ENCODE measurements at regions not wholly inside any gene's neighbourhood (a gene's known extent, or its start where the extent isn't known, plus 50 kb on each side); places are given as distances from the start of the nearest gene placed in this dataset.

DNA sequence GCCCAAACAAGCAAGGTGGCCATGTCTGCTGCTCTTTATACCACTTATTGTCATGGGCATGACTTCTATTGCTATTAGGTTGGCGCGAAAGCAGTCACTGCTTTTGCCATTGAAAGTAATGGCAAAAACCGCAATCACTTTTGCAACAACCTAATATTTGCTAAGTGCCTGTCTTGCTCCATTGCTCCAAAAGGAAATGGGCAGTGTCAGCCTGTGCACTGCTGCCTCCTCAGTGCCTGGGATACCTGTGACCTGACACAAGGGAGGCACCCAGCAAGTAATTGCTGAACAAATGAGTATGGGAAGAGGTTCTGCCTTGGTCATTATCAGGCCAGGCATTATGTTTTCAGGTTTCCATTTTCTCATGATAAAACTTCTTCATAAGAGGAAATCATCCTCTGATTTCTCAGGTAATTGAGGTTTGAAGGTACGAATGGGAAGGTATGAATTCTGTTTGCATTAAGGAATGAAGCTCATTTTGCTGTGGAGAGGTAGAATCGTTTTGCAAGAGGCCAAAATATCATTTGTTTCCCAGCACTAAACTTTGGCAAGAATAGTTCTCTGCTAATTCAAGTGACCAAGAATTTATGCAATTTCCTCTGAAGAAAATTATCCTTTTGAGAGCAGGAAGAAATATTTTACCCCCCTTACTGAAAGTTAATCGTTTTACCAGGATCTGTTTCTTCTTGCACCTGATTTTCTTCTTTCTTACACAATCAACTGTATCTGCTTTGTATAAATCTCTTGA lies 128.4 kb upstream of the SPRY2 start:
- intact Hi-C loops (cut with DNase I), result no loop called here
- peaks cover 0 to 2% (median 0%) of the 10 kb centered on the region in 3 donors for H3K4me1 ChIP-seq (ENCODE audit: control insufficient read depth in 2 of 3, insufficient read depth in 2 of 3, low read depth in 1 of 3, low read length in 3 of 3)
- H3K27me3 ChIP-seq (ENCODE audit: control insufficient read depth, insufficient read depth, low read length), result no peaks in the 10 kb centered on the region
- TF ChIP-seq, protein P1, sequence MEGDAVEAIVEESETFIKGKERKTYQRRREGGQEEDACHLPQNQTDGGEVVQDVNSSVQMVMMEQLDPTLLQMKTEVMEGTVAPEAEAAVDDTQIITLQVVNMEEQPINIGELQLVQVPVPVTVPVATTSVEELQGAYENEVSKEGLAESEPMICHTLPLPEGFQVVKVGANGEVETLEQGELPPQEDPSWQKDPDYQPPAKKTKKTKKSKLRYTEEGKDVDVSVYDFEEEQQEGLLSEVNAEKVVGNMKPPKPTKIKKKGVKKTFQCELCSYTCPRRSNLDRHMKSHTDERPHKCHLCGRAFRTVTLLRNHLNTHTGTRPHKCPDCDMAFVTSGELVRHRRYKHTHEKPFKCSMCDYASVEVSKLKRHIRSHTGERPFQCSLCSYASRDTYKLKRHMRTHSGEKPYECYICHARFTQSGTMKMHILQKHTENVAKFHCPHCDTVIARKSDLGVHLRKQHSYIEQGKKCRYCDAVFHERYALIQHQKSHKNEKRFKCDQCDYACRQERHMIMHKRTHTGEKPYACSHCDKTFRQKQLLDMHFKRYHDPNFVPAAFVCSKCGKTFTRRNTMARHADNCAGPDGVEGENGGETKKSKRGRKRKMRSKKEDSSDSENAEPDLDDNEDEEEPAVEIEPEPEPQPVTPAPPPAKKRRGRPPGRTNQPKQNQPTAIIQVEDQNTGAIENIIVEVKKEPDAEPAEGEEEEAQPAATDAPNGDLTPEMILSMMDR (IDR thresholded peaks at IDR 0.05; ENCODE audit: borderline replicate concordance, extremely low read depth, insufficient read depth), result no peak
- no peaks in the 10 kb centered on the region for H3K36me3 ChIP-seq (ENCODE audit: control insufficient read depth in 2 of 3, insufficient read depth in 3 of 3, low read length in 3 of 3)
- DNase-seq, result no peak
- H3K9me3 ChIP-seq (ENCODE audit: control insufficient read depth in 2 of 3, insufficient read depth in 1 of 3, low read length in 3 of 3), result no peaks in the 10 kb centered on the region
- H3K9ac ChIP-seq (ENCODE audit: low read length in 3 of 3), result no peak overlapping the region
- H3K4me3 ChIP-seq (ENCODE audit: low read length in 3 of 3), result no peak overlapping the region
- FAIRE-seq, result no peak
- peak overlapping the region in 1 of 2 donors; percentile 48 for H3K27ac ChIP-seq (ENCODE audit: low read depth in 2 of 2, low read length in 2 of 2)

DNA sequence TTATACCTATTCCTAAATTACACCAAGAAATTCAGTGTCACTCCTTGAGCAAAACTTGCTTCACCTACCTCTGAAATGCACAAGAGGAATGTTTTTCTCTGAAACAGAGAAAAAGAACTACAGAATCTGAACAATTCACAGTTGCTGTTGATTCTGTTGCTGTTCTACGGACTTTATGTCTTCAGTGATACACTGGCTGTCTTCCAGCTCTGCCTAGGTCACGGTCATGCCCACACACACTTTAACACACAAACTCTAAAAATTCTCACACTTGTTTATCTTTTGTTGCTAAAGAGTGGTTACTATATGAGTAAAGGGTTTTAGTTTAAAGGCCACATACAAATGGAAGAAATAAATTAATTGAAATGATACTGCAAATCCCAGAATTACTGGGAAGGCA lies 124.4 kb upstream of the SPRY2 start:
- H3K27ac ChIP-seq (ENCODE audit: low read depth in 2 of 2, low read length in 2 of 2), result no peak overlapping the region
- H3K4me3 ChIP-seq (ENCODE audit: low read length in 3 of 3), result no peak overlapping the region
- H3K9me3 ChIP-seq (ENCODE audit: control insufficient read depth in 2 of 3, insufficient read depth in 1 of 3, low read length in 3 of 3), result no peaks in the 10 kb centered on the region
- H3K36me3 ChIP-seq (ENCODE audit: control insufficient read depth in 2 of 3, insufficient read depth in 3 of 3, low read length in 3 of 3), result no peaks in the 10 kb centered on the region
- DNase-seq (no peak), FAIRE-seq (no peak)
- H3K9ac ChIP-seq (ENCODE audit: low read length in 3 of 3), result no peak overlapping the region
- TF ChIP-seq, protein P1 (IDR thresholded peaks at IDR 0.05; ENCODE audit: borderline replicate concordance, extremely low read depth, insufficient read depth), result no peak
- no peaks in the 10 kb centered on the region for H3K27me3 ChIP-seq (ENCODE audit: control insufficient read depth, insufficient read depth, low read length)
- intact Hi-C loops (cut with DNase I), result no loop called here
- H3K4me1 ChIP-seq (ENCODE audit: control insufficient read depth in 2 of 3, insufficient read depth in 2 of 3, low read depth in 1 of 3, low read length in 3 of 3), result no peaks in the 10 kb centered on the region

- Histone ChIP-seq H3K9ac (ENCODE audit: low read length in 3 of 3) (no peak overlapping the region), H3K4me1 (ENCODE audit: control insufficient read depth in 2 of 3, insufficient read depth in 2 of 3, low read depth in 1 of 3, low read length in 3 of 3) (no peaks in the 10 kb centered on the region), H3K27ac (ENCODE audit: low read depth in 2 of 2, low read length in 2 of 2) (no peak overlapping the region), H3K27me3 (ENCODE audit: control insufficient read depth, insufficient read depth, low read length) (no peaks in the 10 kb centered on the region), H3K4me3 (ENCODE audit: low read length in 3 of 3) (no peak overlapping the region), H3K36me3 (ENCODE audit: control insufficient read depth in 2 of 3, insufficient read depth in 3 of 3, low read length in 3 of 3) (no peaks in the 10 kb centered on the region), H3K9me3 (ENCODE audit: control insufficient read depth in 2 of 3, insufficient read depth in 1 of 3, low read length in 3 of 3) (no peaks in the 10 kb centered on the region)
- TF ChIP-seq, protein P1 (IDR thresholded peaks at IDR 0.05; ENCODE audit: borderline replicate concordance, extremely low read depth, insufficient read depth), result no peak
- DNase-seq (no peak), FAIRE-seq (no peak)
- intact Hi-C loops (cut with DNase I), result no loop called here
Observed at GRCh38 chr13:80463673-80464352, 122.9 kb upstream of the SPRY2 start.
